ENCODE measurements at regions not wholly inside any gene's neighbourhood (a gene's known extent, or its start where the extent isn't known, plus 50 kb on each side); places are given as distances from the start of the nearest gene placed in this dataset.

DNA sequence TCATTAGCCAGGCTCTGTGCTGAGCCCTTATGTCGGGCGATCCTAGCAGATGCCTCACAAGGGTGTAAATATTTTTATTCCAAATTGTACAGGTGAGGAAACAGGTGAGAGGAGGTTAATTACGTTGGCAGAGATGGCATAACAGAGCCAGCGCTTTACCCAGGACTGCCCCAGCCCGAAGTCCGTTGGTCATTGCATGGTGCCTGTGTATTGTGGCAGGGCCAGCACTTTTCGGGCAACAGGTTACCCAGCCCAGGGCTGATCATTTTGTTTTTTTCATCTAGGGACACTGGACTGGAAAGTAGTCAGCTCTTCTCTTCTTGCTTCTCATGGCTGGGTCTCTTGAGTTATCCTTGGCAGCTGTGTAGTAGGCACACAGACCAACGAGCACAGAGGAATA lies 202.2 kb upstream of the NAV2 start:
- peaks cover 15 to 49% (median 23%) of the 10 kb centered on the region in 3 donors for H3K27me3 Mint-ChIP-seq
- H3K4me1 Mint-ChIP-seq, result no peaks in the 10 kb centered on the region
- H3K36me3 Mint-ChIP-seq, result no peaks in the 10 kb centered on the region
- H3K4me3 Mint-ChIP-seq, result no peak overlapping the region
- DNase-seq (no peak), ATAC-seq (ENCODE audit: low read depth in 2 of 2) (no peak)
- no peak overlapping the region for H3K27ac Mint-ChIP-seq
- H3K9me3 Mint-ChIP-seq, result peaks cover 0 to 2% (median 0%) of the 10 kb centered on the region in 7 donors

GRCh38 chr11:19509215-19509614 lies 203.4 kb upstream of the NAV2 start:
- DNase-seq (no peak), ATAC-seq (ENCODE audit: low read depth in 2 of 2) (no peak)
- Mint-ChIP-seq H3K4me3 (no peak overlapping the region), H3K27me3 (peaks cover 10 to 53% (median 30%) of the 10 kb centered on the region in 3 donors), H3K27ac (no peak overlapping the region), H3K4me1 (no peaks in the 10 kb centered on the region), H3K9me3 (peaks cover 0 to 5% (median 0%) of the 10 kb centered on the region in 7 donors), H3K36me3 (no peaks in the 10 kb centered on the region)

- Mint-ChIP-seq H3K27ac (peak overlapping the region in 1 of 6 donors; percentile 54), H3K36me3 (no peaks in the 10 kb centered on the region), H3K9me3 (peaks cover 0 to 9% (median 0%) of the 10 kb centered on the region in 7 donors), H3K27me3 (peaks cover 10 to 46% (median 35%) of the 10 kb centered on the region in 3 donors), H3K4me1 (no peaks in the 10 kb centered on the region), H3K4me3 (no peak overlapping the region)
- no peak for ATAC-seq (ENCODE audit: low read depth in 2 of 2)
- no peak for DNase-seq
These were observed 204.5 kb upstream of the NAV2 start for GRCh38 chr11:19508165-19508564.

- Mint-ChIP-seq H3K27ac (no peak overlapping the region), H3K27me3 (peaks cover 10 to 37% (median 31%) of the 10 kb centered on the region in 3 donors), H3K9me3 (peaks cover 0 to 9% (median 0%) of the 10 kb centered on the region in 7 donors), H3K4me3 (no peak overlapping the region), H3K4me1 (no peaks in the 10 kb centered on the region), H3K36me3 (no peaks in the 10 kb centered on the region)
- no peak for ATAC-seq (ENCODE audit: low read depth in 2 of 2)
- no peak for DNase-seq
These were observed 205.7 kb upstream of the NAV2 start for GRCh38 chr11:19506816-19507486.

DNA sequence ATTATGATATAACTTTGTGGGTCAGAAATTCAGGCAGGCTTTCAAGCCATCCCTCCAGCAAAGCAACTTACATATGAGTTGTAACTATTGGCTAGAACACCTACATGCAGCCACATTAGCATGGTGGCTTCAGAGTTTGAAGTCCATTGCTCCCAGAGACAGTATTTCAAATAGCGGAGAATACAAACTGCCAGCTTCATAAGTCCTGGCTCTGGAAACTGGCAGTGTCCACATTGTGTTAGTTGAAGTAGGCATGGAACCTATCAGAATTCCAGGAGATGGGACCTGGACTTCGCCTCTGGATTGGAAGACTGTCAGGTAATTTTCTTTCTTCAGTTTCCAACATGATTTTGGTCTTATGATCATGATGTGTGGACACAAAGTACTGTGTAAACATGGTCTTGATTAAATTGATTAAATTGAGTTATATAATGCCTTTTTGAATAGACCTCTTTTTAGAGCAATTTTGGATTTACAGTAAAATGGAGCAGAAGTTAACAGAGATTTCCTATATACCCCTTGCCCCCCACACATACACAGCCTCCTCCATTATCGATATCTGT lies 209.9 kb upstream of the NAV2 start:
- DNase-seq (no peak), ATAC-seq (ENCODE audit: low read depth in 2 of 2) (no peak)
- no peaks in the 10 kb centered on the region for H3K36me3 Mint-ChIP-seq
- H3K27me3 Mint-ChIP-seq, result peaks cover 0 to 18% (median 11%) of the 10 kb centered on the region in 3 donors
- H3K9me3 Mint-ChIP-seq, result peaks cover 0 to 9% (median 0%) of the 10 kb centered on the region in 7 donors
- no peak overlapping the region for H3K27ac Mint-ChIP-seq
- H3K4me1 Mint-ChIP-seq, result no peaks in the 10 kb centered on the region
- H3K4me3 Mint-ChIP-seq, result no peak overlapping the region

DNA sequence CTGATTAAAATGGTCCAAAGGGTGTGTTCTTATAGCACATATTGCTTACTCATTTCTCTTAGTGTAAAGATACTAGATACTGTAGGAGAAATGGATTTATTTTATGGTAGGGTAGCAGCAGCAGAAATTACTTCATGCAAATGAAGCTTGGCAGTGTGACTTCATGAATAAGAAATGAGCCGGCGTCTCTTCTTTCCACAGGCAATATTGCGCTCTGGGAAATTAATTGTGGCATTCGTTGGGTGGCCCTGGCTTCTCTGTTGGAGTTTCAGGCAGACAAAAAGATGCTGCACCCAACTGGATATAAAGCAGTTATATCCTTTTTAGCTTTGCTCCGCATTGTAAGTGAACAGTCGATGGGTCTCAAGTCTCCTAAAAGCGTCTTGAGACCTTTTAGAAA lies 211.0 kb upstream of the NAV2 start:
- no peak overlapping the region for H3K27ac Mint-ChIP-seq
- peaks cover 0 to 18% (median 11%) of the 10 kb centered on the region in 3 donors for H3K27me3 Mint-ChIP-seq
- no peaks in the 10 kb centered on the region for H3K36me3 Mint-ChIP-seq
- no peak for DNase-seq
- no peaks in the 10 kb centered on the region for H3K4me1 Mint-ChIP-seq
- H3K9me3 Mint-ChIP-seq, result peaks cover 0 to 9% (median 0%) of the 10 kb centered on the region in 7 donors
- ATAC-seq (ENCODE audit: low read depth in 2 of 2), result no peak
- no peak overlapping the region for H3K4me3 Mint-ChIP-seq

DNA sequence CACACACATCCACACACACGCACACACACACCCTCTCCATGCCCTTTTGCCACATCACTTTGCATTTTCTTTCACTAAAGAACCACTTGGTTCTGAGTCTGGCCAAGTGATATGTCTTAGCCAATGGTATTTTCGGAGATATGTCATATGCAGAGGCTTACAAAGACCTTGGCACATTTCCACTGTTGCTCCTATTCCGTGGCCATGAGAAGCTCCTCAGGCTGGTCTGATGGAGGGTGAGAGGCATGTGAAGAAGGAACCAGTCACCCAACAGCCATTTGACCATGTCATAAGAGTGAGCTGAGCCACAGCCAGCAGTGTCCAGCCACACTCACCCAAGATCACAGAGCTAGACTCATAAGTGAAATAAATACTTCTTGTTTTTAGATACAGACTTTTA lies 212.6 kb upstream of the NAV2 start:
- no peak for ATAC-seq (ENCODE audit: low read depth in 2 of 2)

DNA sequence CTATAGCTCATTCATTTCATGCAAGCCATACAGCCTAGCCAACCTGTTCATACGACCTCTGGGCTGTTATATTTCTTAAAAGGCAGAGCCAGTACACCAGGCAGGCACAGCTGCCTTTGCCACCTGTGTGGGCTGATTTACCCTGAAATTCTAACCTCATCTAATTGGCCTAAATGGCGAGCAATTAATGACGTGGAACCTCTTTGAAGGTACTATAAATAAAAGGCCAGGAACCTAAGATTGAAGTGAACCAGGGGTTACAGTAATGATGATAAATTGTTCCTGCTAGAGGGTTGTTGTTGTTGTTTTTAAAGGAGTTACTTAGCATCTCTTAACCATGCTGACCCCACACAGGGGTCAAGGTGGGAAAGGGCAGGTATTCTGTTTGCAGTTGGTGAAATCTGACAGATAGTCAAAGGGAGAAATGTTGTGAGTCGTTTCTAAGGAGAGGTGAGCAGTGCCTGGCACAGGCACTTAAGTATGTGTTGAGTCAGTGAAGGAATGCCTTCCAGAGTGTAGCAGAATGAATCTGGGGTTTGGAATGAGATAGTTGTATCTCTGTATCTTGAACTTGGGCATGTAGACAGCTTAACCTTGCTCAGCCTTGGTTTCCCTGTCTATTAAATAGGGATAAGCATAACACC lies 213.5 kb upstream of the NAV2 start:
- ATAC-seq (ENCODE audit: low read depth in 2 of 2) (no peak), DNase-seq (no peak)
- Mint-ChIP-seq H3K9me3 (peaks cover 0 to 9% (median 0%) of the 10 kb centered on the region in 7 donors), H3K4me1 (no peaks in the 10 kb centered on the region), H3K27ac (no peak overlapping the region), H3K4me3 (no peak overlapping the region), H3K36me3 (no peaks in the 10 kb centered on the region), H3K27me3 (peaks cover 0 to 8% (median 0%) of the 10 kb centered on the region in 3 donors)

More for the DNA sequence above, 212.6 kb upstream of the NAV2 start:
- no peaks in the 10 kb centered on the region for H3K4me1 Mint-ChIP-seq
- no peak overlapping the region for H3K4me3 Mint-ChIP-seq
- H3K27ac Mint-ChIP-seq, result no peak overlapping the region
- peaks cover 0 to 10% (median 3%) of the 10 kb centered on the region in 3 donors for H3K27me3 Mint-ChIP-seq
- DNase-seq, result no peak
- no peaks in the 10 kb centered on the region for H3K36me3 Mint-ChIP-seq
- peaks cover 0 to 9% (median 0%) of the 10 kb centered on the region in 7 donors for H3K9me3 Mint-ChIP-seq

- Mint-ChIP-seq H3K9me3 (peaks cover 0 to 4% (median 0%) of the 10 kb centered on the region in 7 donors), H3K4me1 (no peaks in the 10 kb centered on the region), H3K36me3 (no peaks in the 10 kb centered on the region), H3K27me3 (peaks cover 0 to 13% (median 12%) of the 10 kb centered on the region in 3 donors), H3K4me3 (no peak overlapping the region), H3K27ac (no peak overlapping the region)
- no peak for ATAC-seq (ENCODE audit: low read depth in 2 of 2)
- no peak for DNase-seq
These were observed 219.0 kb upstream of the NAV2 start for GRCh38 chr11:19493446-19494213.

DNA sequence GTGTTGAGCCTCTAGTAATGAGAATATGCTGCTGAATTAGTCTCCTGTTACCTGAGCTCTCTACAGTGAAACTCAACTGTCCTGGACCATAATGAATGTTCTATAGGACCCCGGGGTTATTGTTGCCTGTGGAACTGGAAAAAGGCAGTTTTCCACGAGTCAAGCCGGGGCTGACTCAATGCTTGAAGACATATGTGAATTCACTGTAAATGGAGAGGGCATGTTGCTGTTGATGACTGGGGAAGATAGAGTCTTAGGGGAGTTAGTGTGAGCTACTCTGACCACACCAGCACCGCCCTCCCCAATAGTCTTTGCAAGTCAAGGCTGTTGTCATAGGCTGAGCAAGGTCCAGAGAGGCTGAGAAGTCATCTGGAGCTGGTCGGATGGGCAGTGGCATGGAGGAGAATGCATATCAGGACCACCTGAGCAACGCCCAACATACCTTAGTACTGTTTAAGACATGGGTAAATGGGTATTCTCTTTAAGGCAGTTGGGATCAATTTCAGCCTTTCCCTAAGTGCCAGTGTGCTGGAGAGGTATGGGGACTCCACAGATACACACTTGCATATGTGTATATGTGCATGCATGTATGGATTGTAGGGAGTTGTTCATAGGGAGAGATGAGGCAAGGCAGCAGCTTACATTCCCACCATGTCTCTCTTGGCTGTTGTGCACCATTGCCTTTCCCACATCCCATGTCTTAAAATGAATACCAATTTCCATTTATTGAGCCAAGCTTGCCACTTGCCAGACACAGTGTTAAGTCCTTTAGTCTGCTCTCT lies 230.1 kb upstream of the NAV2 start:
- Mint-ChIP-seq H3K4me3 (no peak overlapping the region), H3K36me3 (no peaks in the 10 kb centered on the region), H3K4me1 (no peaks in the 10 kb centered on the region), H3K9me3 (peaks cover 0 to 2% (median 0%) of the 10 kb centered on the region in 7 donors), H3K27ac (no peak overlapping the region), H3K27me3 (peaks cover 24 to 28% (median 24%) of the 10 kb centered on the region in 3 donors)
- no peak for DNase-seq
- ATAC-seq (ENCODE audit: low read depth in 2 of 2), result no peak

GRCh38 chr11:19480540-19480939 lies 232.1 kb upstream of the NAV2 start:
- Mint-ChIP-seq H3K9me3 (peaks cover 0 to 2% (median 0%) of the 10 kb centered on the region in 7 donors), H3K27me3 (peaks cover 20 to 28% (median 24%) of the 10 kb centered on the region in 3 donors), H3K27ac (no peak overlapping the region), H3K4me1 (no peaks in the 10 kb centered on the region), H3K4me3 (no peak overlapping the region), H3K36me3 (no peaks in the 10 kb centered on the region)
- DNase-seq, result no peak
- no peak for ATAC-seq (ENCODE audit: low read depth in 2 of 2)

GRCh38 chr11:19478891-19479290 lies 233.7 kb upstream of the NAV2 start:
- H3K9me3 Mint-ChIP-seq, result peaks cover 0 to 2% (median 0%) of the 10 kb centered on the region in 7 donors
- ATAC-seq (ENCODE audit: low read depth in 2 of 2), result no peak

More at GRCh38 chr11:19478891-19479290, 233.7 kb upstream of the NAV2 start:
- DNase-seq, result no peak
- Mint-ChIP-seq H3K36me3 (no peaks in the 10 kb centered on the region), H3K4me3 (no peak overlapping the region), H3K4me1 (no peaks in the 10 kb centered on the region), H3K27me3 (peaks cover 18 to 26% (median 18%) of the 10 kb centered on the region in 3 donors), H3K27ac (no peak overlapping the region)

Measured in naive B cell (primary cell).